ENCODE measurements at regions not wholly inside any gene's neighbourhood (a gene's known extent, or its start where the extent isn't known, plus 50 kb on each side); places are given as distances from the start of the nearest gene placed in this dataset.
"Not testable (repeated sequence)": the region's sequence is repeated elsewhere in the genome, so short reads cannot be mapped to it uniquely, and the experiment has no call there.

GRCh38 chr3:106029954-106030626 is 161.3 kb upstream of the CBLB start:
- no peak for DNase-seq

- no peak for DNase-seq
Observed at GRCh38 chr3:106030627-106030963, 161.8 kb upstream of the CBLB start.

GRCh38 chr3:106032479-106032878 is 163.7 kb upstream of the CBLB start:
- no peak for DNase-seq

GRCh38 chr3:106033654-106034053 is 164.8 kb upstream of the CBLB start:
- DNase-seq, result no peak

GRCh38 chr3:106034313-106034712 is 165.5 kb upstream of the CBLB start:
- no peak for DNase-seq

GRCh38 chr3:106035619-106036018 is 166.8 kb upstream of the CBLB start:
- no peak for DNase-seq

- DNase-seq, result no peak
Observed at GRCh38 chr3:106036696-106037095, 167.9 kb upstream of the CBLB start.

GRCh38 chr3:106047221-106047620 is 178.4 kb upstream of the CBLB start:
- DNase-seq, result no peak

- DNase-seq, result no peak
Observed at GRCh38 chr3:106048946-106049481, 180.2 kb upstream of the CBLB start.

- no peak for DNase-seq
Observed at GRCh38 chr3:106049821-106050220, 181.0 kb upstream of the CBLB start.

GRCh38 chr3:106056931-106057330 is 188.1 kb upstream of the CBLB start:
- DNase-seq, result no peak

GRCh38 chr3:106058475-106058874 is 189.7 kb upstream of the CBLB start:
- DNase-seq, result no peak

- no peak for DNase-seq
Observed at GRCh38 chr3:106059953-106060517, 191.2 kb upstream of the CBLB start.

GRCh38 chr3:106063909-106064308 is 195.1 kb upstream of the CBLB start:
- DNase-seq, result no peak

- no peak for DNase-seq
Observed at GRCh38 chr3:106065831-106066230, 197.0 kb upstream of the CBLB start.

- no peak for DNase-seq
Observed at GRCh38 chr3:106067711-106068110, 198.9 kb upstream of the CBLB start.

- no peak for DNase-seq
Observed at GRCh38 chr3:106068381-106068780, 199.6 kb upstream of the CBLB start.

GRCh38 chr3:106068795-106069194 is 200.0 kb upstream of the CBLB start:
- DNase-seq, result no peak

- no peak for DNase-seq
Observed at GRCh38 chr3:106070187-106070586, 201.4 kb upstream of the CBLB start.

GRCh38 chr3:106071306-106071705 is 202.5 kb upstream of the CBLB start:
- DNase-seq, result no peak

- not testable (repeated sequence) for DNase-seq
Observed at GRCh38 chr3:106072596-106072995, 203.8 kb upstream of the CBLB start.

- not testable (repeated sequence) for DNase-seq
Observed at GRCh38 chr3:106073806-106074205, 205.0 kb upstream of the CBLB start.

GRCh38 chr3:106075731-106076130 is 206.9 kb upstream of the CBLB start:
- DNase-seq, result not testable (repeated sequence)

- no peak for DNase-seq
Observed at GRCh38 chr3:106078635-106079034, 209.8 kb upstream of the CBLB start.

GRCh38 chr3:106082616-106083015 is 213.8 kb upstream of the CBLB start:
- DNase-seq, result no peak

Data from GOT3 (cell line).